Breast epithelium (tissue), 3 donors: ENCODE measurements at regions not wholly inside any gene's neighbourhood (a gene's known extent, or its start where the extent isn't known, plus 50 kb on each side); places are given as distances from the start of the nearest gene placed in this dataset.

Source experiments
- CTCF ChIP-seq, 3 donors: fragments of 450-650 bp; IDR thresholded peaks; one replicate each; pipeline ENCODE4 v1.5.1; 2016 to 2017; ENCODE audit warnings: antibody characterized with exemption in 3 of 3, mild to moderate bottlenecking in 3 of 3, moderate library complexity in 3 of 3
- POLR2A ChIP-seq: fragments of 450-650 bp; IDR thresholded peaks from one replicate; pipeline ENCODE4 v1.6.1; 2016; ENCODE audit warnings: antibody characterized with exemption, mild to moderate bottlenecking, moderate library complexity

GRCh38 chr5:107005653-107006052, 665.1 kb downstream of the EFNA5 start:
- TF ChIP-seq CTCF (IDR thresholded peaks at IDR 0.05), result no peak
- TF ChIP-seq POLR2A, result no peak
